C1 segment of cervical spinal cord (tissue), 14 donors: ENCODE measurements at regions not wholly inside any gene's neighbourhood (a gene's known extent, or its start where the extent isn't known, plus 50 kb on each side); places are given as distances from the start of the nearest gene placed in this dataset.

Experiments
- DNase-seq, 14 donors: peaks; one replicate each; lab custom pipeline; 2025; lab: John Stamatoyannopoulos, UW

DNA sequence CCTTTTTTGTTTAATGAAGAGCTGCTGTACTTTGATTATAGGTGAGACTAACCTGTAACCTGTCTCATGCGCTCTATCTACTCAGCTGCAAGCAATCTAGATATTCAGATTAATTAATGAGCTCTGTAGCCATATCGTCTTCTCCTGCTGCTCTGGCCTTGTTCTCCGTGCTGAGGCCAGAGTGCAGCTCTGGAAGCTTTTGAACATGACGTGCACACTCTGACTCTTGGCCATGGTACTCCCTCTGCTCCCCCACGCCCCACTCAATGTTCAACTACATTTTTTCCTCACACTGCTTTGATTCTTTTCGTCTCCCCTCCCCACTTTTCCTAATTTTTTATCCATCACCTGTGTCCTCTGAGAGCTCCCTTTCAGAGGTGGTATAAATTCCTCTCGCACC, 751.8 kb downstream of the FGF9 start:
- DNase-seq: no peak

DNA sequence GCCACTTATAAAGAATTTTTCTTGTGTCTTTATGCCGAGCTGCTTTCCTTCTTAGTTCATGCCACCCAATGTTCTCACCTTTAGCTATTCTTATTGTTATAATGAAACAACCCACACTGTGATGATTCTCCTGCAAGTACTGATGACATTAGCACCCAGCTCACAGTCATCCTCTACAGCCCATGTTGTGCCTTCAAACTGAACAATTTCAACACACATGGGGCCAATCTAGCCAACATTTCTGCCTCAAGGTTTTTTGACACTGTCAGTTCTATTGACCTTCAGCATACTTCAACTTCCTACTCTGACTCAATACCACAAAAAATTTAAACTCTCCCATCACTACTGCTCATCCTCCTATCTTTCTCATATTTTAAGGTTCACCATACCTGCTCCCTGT, 752.4 kb downstream of the FGF9 start:
- no peak for DNase-seq

DNA sequence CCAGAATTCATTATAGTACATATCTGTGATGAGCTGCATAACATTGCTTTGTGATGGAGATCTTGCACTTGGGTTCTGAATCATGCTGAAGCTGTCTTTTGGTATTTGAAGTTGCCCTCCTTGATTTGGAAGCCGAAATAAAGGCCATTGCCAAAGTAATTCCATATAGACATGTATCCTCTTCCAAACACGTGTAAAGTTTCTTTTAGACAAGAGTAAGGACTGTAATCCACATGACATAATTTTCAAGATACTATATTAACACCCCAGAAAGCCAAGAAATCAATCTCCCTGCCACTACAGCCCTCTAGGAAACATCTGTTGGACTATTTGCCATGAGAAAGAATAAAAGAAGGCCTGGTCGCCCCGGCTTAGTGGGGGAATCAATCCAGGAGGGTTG, 754.2 kb downstream of the FGF9 start:
- DNase-seq: no peak

DNA sequence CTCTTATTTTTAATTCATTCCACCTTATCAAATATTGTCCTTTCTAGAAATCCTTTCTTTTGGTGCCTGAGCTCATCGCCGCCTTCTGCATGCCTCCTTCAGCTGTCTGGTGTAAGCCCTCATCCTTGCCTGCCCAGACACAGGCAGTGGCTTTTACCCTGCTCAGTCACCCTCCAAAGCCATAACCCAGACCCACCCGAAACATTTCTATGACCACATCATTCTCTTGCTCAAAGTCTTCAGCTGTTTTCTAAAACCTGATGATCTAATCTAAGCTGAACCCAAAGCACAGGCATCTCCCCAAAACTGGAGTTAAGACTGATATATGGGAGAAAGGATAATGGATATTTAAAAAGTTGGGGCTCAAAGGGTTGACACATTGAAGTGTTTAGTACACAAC, 753.7 kb upstream of the SGCG start:
- DNase-seq: no peak

DNA sequence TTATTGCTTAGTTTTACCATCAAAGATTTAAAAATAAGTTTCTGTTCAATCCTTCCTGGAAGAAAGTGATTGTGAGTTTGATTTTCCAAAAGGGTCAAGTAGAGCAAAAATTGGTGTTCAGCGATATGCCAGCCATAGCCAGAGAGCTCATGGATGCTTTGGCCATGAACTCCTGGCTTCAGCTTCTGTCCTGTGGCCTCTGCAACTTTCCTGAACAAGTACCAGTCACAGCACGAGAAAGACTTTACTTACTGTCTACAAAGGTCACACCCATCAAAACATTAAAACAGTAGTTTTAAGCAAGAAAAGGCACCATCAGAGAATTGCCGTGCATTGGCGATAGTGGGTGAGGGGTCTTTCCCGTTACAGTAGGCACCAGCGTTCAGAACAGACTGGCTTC, 753.0 kb upstream of the SGCG start:
- no peak for DNase-seq

DNA sequence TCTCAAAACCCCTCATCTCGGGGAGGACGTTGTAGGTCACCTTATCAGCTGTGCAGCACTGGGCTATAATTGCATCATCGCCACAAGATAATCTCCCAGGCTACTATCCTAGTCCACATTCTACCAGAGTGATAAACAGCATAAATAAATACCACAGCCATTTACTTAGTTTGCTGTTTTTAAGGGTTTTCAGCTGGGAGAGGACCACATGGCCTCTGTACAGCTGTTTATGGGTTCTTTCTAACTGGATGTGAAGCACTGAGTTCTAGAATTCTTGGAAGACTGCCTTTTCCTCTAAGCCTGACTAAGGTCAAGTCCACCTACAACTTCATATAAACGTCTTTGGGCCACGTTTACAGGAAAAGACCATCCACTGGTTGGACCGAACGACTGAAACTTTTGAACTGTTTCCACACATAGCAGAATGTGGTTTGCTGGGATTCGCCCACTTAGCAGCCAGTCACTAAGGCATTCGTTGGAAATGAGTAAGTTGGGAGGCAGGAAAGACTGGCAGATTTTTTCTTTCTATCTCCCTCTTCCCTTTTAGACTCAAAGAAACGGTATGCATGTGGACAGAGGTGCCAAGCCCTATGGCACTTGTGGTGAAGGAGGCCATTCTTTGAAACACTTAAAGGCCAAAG, 752.5 kb upstream of the SGCG start:
- no peak for DNase-seq

DNA sequence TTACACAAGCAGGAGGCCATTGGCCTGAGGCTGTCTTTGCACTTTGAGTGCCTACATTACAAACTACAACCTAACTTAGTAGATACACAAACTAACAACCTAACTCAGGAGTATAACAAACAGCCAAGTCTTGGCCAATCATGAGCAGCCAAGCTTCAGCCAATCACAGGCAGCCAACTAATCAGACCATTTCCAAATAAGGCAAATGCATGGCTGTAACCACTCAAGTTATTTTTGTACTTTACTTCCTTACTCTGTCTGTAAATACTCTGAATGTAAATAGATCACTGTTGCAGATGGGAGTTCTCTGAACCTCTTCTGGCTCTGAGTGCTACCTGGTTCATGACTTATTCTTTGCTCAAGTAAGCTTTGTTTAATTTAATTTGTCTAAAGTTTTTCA, 748.1 kb upstream of the SGCG start:
- no peak for DNase-seq

DNA sequence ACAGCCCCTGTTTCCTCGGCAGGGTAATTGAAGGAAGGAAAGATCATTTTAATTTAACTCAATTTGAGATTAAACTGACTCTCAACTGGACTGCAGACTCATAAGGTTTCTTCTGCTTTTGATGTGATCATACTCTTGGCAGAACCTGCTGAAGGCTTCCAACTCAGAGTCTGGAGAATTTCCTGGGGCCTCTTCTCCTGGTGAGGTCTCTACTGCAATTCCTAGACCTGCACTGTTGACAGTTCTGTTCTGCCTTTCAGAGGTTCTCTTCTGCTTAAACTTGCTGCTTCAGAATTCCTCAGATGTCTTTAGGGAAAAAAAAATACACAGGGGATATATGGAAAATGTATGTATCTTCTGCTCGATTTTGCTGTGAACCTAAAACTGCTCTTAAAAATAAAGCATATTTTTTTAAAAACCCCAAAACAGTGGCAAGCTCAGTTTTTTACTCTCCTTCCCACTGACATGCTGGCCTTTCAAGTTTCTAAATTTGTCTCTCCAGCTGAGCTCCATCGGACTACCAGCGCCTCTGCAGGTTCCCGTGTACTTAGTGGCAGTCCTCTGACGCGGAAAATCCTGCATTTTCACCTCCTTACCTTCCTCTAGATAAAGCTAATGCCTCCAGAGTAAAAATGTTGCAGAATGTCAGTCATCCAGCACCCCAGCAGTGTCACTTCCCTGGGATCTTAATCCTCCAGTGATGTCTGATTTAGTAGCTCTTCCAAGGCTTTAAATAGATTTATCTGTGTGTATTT, 733.5 kb upstream of the SGCG start:
- DNase-seq: no peak

DNA sequence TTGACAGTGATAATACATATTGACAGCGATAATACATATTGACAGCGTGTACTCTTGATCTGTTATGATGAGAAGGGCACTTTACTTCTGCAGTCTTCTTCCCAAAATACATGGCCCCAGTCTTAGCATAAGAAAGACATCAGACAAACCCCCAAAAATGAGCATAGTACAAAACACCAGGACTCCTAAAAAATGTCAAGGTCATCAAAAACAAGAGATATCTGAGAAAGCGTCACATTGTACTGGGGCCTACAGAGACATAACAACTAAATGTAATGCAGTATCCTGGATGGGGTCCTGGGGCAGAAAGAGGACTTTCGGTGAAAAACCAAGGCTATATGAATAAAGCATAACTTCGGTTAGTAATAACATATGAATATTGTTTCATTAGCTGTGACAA, 731.5 kb upstream of the SGCG start:
- no peak for DNase-seq

DNA sequence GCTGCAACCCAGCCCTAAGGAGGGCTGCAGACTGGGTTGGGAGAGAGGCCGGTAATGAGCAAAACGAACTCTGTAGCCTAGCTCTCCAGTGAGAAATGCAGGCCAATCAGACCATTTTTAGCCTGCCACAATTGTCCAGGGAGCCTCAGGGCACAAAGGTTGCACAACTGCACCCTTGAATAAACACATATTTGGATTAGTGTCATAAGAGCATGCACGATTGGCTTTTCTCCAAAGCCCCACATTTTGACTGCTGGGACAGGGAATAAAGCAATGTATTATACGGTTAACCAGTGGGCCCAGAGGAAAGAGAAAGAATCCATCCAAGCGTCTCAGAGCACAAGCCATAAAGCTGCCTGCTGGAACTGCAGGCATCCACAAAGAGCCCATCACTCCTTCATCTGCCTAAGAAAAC, 729.4 kb upstream of the SGCG start:
- peak in 3 of 14 donors; percentile 1 to 26 (median 4) for DNase-seq

DNA sequence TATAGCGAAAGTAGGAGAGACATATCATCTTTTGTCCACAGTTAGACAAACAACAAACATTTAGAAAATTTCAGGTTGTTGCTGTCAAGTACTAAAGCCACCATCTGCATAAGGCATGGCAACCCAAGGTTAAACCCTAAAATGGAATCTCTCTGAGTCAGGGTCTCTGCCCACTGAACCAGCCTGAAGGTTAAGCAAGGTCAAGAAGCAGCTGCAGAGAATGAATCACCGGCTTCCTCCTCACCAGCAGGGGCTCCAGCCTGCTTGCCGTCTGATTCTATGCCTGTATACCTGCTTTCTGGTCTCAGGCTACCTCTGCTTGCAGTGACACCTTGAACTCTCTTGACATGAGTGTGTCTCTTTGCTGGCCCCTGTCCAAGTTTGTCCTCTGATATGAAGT, 726.2 kb upstream of the SGCG start:
- DNase-seq: no peak

DNA sequence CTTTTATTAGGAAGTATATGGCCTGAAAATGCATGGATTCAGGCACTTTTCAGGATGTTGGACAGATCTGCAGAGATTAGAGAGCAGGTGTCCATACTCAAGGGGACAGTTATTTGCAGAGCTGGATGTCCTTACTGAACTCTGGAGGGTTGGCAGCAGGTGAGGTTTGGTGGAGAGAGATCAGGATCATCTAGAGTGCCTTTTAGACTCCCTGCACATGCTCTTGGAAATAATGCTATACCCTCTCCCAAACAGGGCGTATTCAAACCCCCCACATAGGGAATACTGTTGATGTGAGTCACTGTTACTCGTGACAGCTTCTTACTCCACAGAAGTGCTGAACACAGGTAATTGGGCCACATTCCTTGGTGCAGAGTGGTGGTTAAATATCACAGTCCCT, 725.7 kb upstream of the SGCG start:
- DNase-seq: no peak

DNA sequence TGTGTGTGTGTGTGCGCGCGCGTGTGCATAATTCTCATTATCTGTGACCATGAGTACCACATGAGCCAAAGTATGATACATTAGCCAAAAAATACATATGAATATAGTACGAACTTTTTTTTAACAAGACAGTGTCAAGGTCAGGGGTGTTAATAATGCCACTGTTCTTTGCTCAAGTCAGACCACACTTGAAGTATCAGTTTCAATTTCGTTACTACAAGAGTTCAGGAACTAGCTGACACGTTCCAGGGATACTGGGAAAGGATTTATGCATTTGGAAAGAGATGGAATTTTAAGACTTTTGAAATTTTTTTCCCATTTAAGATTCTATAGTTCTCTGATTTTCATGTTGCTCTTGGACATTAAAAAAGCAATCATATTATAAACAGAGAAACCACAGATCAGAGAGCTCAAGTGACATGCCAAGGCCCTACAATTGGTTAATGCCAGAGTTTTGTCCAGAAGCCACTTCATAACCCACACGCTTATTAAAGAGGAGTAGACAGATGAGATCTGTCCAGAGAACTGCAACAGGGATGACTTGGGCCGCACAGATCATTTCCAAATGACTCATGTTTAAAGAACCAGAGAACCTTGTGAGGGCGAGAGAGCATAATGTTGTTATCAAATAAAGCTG, 718.8 kb upstream of the SGCG start:
- DNase-seq: no peak

DNA sequence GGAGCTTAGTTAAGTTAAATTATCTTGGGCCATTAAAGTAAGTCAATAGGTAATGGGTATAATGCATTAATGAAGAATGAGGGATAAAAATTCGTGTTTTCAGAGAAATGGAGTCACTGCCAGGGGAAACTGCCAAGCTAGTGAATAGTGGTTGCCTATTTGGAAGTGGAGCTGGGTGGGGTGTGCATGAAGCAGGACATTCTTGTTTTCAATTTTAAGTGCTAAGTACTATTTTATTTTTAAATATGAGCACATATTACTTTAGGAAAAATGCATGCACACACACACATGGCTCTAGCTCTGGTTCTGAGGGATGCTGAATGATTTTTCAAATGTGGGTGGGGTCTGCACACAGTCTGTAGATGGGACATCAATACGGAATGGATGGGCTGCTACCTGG, 717.7 kb upstream of the SGCG start:
- no peak for DNase-seq

DNA sequence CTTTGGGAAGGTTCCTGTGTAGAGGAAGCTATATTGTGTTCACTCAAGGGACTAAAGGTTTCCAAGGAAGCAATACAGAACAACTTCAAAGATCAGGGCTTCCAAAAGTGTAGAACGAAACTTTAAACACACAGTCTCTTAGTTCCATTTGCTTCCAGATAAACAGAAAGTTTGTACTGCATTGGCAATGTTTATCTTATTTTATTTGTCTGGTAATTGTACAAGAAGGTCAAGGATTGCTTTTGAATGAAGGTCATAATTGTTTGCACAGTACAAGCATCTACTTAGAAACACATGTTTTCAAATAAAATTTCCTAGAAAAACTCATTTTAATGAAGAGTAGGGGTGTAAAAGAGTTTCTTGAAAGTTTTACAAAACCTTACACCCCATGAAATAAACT, 712.7 kb upstream of the SGCG start:
- no peak for DNase-seq

DNA sequence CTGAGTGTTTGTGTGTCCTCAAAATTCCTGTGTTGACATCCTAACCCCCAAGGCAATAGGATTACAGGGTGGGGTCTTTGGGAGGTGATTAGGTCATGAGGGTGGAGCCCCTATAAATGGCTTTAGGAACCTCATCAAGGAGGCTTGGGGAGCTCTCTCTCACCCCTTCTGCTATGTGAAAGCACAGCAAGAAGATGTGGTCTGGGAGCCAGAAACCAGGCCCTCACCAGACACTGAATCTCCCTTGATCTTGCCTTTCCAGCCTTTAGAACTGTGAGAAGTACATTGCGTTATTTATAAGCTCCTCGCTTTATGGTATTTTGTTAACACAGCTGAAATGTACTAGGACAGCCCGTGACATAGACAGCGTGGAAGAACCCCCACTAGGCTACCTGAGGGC, 712.0 kb upstream of the SGCG start:
- no peak for DNase-seq

DNA sequence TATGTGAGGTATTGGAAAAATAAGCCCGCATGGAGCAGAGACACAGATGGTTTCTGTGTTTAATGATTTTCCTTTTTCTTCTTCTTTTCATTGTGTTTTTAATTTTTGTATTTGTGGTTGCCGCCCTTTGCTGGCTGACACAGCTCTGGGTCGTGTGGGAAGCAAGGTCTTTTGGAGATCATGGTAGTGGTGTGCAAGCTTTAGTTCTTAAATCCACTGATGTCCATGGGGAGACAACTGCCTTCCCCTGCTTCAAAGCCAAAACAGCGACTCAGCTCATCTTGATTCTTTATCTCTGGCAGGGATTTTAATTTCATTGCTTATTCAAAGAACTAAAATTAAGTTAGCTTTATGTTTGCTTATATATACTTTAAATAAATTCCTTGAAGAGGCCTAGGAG, 711.3 kb upstream of the SGCG start:
- DNase-seq: no peak

DNA sequence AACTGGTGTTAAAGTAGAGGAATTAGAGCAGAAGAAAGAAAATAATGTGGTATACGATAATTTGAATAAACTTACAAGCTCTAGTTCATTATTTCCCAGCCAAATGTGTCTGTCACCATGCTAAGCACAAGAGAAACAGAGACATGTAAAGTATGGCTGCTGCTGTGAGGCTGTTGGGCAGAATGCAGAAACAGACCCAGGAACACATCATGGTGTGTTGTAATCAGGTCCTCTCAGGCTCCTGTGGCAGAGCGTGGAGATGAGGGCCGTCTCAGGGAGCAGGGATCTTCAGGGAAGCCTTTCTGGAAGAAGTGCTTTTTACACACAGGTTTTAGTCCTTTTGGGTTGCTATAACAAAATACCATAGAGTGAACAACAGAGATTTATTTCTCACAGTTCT, 710.7 kb upstream of the SGCG start:
- no peak for DNase-seq

DNA sequence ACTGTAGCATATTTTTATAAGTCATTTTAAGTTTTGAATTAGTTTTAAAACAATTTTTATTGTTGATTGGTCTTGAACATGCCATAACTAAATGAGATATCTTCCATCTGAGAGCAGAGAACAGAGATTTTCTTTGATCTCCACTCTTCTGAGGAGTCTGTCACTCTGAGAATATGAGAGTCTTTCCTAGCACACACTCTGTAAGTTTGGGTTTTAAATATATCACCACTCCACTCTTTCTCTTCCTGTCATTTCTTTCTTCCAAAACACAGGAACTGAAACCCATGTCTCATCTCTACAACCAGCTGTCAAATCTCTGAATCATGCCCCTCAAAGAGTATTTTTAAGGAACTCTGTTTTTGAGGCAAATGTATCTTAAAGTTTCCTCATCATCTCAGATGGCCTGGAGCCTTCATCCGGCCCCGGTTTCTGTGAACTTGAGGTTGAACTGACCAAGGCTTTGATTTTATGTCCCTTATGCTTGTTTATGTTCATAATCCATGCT, 698.2 kb upstream of the SGCG start:
- DNase-seq: no peak

DNA sequence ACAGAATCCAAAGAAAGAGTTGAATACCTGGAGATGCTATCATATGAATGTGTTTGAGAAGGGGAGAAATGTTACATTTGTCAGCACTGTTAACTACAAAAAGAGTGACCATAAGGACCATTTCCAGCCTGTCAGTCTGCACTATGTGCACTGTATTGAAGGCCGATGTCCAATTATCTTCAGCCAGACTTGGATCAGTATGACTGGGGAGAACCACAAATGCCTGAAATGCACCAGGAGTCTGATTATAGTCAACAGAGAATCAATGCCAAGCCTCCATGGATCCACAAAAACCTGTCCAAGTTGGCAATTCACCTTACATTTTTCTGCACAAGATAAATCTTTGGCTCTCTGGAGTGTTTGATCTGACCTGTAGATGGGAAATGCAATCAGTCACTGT, 697.5 kb upstream of the SGCG start:
- peak in 1 of 14 donors; percentile 29 for DNase-seq

DNA sequence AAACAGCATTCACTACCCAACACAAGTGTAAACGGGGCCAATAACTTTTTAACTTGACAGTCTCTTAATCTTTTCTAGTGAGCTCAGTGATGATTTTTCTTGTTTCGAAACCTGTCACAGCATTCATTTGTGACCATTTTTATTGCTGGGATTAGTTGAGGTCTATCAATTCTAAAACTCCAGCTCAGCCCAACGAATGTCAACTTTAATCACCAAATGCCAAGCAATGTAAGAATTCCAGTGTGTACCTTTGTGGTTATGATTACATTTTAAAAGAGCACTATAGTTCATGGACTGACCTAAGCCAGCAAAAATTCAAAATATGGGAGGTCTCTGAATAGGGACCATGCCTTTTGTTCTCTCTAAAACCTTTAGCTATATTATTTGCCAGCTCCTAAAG, 694.3 kb upstream of the SGCG start:
- no peak for DNase-seq

DNA sequence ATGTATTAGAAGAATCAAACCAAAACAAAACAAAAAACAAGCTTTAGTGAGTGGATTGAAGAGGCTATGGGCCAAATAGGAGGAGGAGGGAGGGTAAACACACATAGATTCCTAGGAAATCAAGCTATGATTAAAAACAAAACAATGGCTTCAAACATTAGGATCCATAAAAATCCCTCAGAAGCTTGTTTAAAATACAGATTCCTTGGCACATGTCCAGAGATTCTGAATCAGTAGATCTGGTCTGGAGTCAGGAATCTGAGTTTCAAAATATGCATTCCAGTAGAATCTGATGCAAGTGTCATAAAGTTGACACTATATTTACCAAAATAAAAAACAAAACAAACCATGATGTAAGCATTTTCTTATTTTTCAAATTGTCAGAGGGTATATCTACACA, 692.8 kb upstream of the SGCG start:
- no peak for DNase-seq

DNA sequence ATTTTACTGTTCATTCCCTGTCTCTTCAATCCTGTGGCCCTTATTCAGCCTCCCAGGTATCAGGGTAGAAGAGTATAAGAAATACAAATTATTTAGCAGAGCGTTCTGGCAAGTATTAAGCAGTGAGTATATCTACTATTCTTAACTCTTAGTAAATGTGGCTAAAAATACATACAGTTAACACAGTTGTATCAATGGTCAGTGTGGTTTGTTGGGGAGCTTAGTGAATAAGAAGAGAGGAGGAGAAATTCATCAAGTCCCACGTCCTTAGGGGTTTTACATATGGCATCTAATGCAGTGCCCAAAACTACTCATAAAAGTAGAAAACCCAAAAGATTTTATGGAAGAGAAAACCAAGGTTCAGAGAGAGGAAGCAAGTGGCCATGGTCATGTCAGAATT, 691.0 kb upstream of the SGCG start:
- DNase-seq: no peak
